ENCODE measurements at regions not wholly inside any gene's neighbourhood (a gene's known extent, or its start where the extent isn't known, plus 50 kb on each side); places are given as distances from the start of the nearest gene placed in this dataset.

- DNase-seq (ENCODE audit: low read depth), result no peak
Observed at GRCh38 chr14:22452330-22452729, 136.7 kb downstream of the DAD1 start.

- no peak for DNase-seq (ENCODE audit: low read depth)
Observed at GRCh38 chr14:22450266-22450665, 138.8 kb downstream of the DAD1 start.

- no peak for DNase-seq (ENCODE audit: low read depth)
Observed at GRCh38 chr14:22449600-22449905, 139.5 kb downstream of the DAD1 start.

GRCh38 chr14:22448905-22449599 lies 140.0 kb downstream of the DAD1 start:
- no peak for DNase-seq (ENCODE audit: low read depth)

- DNase-seq (ENCODE audit: low read depth), result no peak
Observed at GRCh38 chr14:22448035-22448904, 140.8 kb downstream of the DAD1 start.

- DNase-seq (ENCODE audit: low read depth), result no peak
Observed at GRCh38 chr14:22438742-22439141, 150.3 kb downstream of the DAD1 start.

- no peak for DNase-seq (ENCODE audit: low read depth)
Observed at GRCh38 chr14:22434901-22435550, 154.0 kb downstream of the DAD1 start.

GRCh38 chr14:22434030-22434429 lies 155.0 kb downstream of the DAD1 start:
- no peak for DNase-seq (ENCODE audit: low read depth)

GRCh38 chr14:22433069-22433468 lies 156.0 kb downstream of the DAD1 start:
- DNase-seq (ENCODE audit: low read depth), result no peak

- DNase-seq (ENCODE audit: low read depth), result no peak
Observed at GRCh38 chr14:22432348-22432976, 156.6 kb downstream of the DAD1 start.

- no peak for DNase-seq (ENCODE audit: low read depth)
Observed at GRCh38 chr14:22429546-22430294, 159.3 kb downstream of the DAD1 start.

GRCh38 chr14:22428700-22429291 lies 160.2 kb downstream of the DAD1 start:
- no peak for DNase-seq (ENCODE audit: low read depth)

- no peak for DNase-seq (ENCODE audit: low read depth)
Observed at GRCh38 chr14:22427771-22428231, 161.2 kb downstream of the DAD1 start.

- DNase-seq (ENCODE audit: low read depth), result no peak
Observed at GRCh38 chr14:22426711-22427110, 162.3 kb downstream of the DAD1 start.

GRCh38 chr14:22423958-22424357 lies 165.1 kb downstream of the DAD1 start:
- DNase-seq (ENCODE audit: low read depth), result no peak

- no peak for DNase-seq (ENCODE audit: low read depth)
Observed at GRCh38 chr14:22422238-22422637, 166.8 kb downstream of the DAD1 start.

- no peak for DNase-seq (ENCODE audit: low read depth)
Observed at GRCh38 chr14:22420598-22421186, 168.3 kb downstream of the DAD1 start.

- no peak for DNase-seq (ENCODE audit: low read depth)
Observed at GRCh38 chr14:22419620-22420019, 169.4 kb downstream of the DAD1 start.

GRCh38 chr14:22418631-22419030 lies 170.4 kb downstream of the DAD1 start:
- no peak for DNase-seq (ENCODE audit: low read depth)

- no peak for DNase-seq (ENCODE audit: low read depth)
Observed at GRCh38 chr14:22417914-22418313, 171.1 kb downstream of the DAD1 start.

- DNase-seq (ENCODE audit: low read depth), result no peak
Observed at GRCh38 chr14:22416193-22416592, 172.8 kb downstream of the DAD1 start.

Data from stimulated activated CD8-positive, alpha-beta memory T cell treated with anti-CD3 and anti-CD28 coated beads, Interleukin-4, amount 100 ng/mL, for 24 hours (primary cell).